ENCODE measurements at regions not wholly inside any gene's neighbourhood (a gene's known extent, or its start where the extent isn't known, plus 50 kb on each side); places are given as distances from the start of the nearest gene placed in this dataset.

GRCh38 chrX:41981481-41982013 is 58.2 kb upstream of the CASK start:
- TF ChIP-seq CTCF (IDR thresholded peaks at IDR 0.05) (no peak), EZH2 (IDR thresholded peaks at IDR 0.05; ENCODE audit: borderline replicate concordance, insufficient read depth, low read depth, low read length, poor library complexity, severe bottlenecking) (no peak)
